H9 (cell line): ENCODE measurements at regions not wholly inside any gene's neighbourhood (a gene's known extent, or its start where the extent isn't known, plus 50 kb on each side); places are given as distances from the start of the nearest gene placed in this dataset.

ENCODE experiments used
- DNase-seq: peaks from one replicate; pipeline ENCODE4 v3.0.0-alpha.2; 2017
- H2AFZ ChIP-seq: one replicate; pipeline ENCODE4 v1.6.1; 2013; ENCODE audit warnings: mild to moderate bottlenecking, low read length, control low read depth, moderate library complexity
- H2AK5ac ChIP-seq: 2 replicates; pipeline ENCODE4 v1.6.1; 2013; ENCODE audit warnings: low read length, control low read depth, mixed read lengths; ENCODE audit not compliant: insufficient read length
- H2BK120ac ChIP-seq: one replicate; pipeline ENCODE4 v1.6.1; 2013; ENCODE audit warnings: low read depth, mild to moderate bottlenecking, low read length, control low read depth, inconsistent platforms; ENCODE audit not compliant: poor library complexity, severe bottlenecking
- H2BK12ac ChIP-seq: 2 replicates; pipeline ENCODE4 v1.6.1; 2013; ENCODE audit warnings: low read length, control low read depth, mixed read lengths, low read depth; ENCODE audit not compliant: insufficient read length
- H2BK15ac ChIP-seq: 2 replicates; pipeline ENCODE4 v1.6.1; 2013; ENCODE audit warnings: low read depth, low read length, control low read depth
- H2BK20ac ChIP-seq: one replicate; pipeline ENCODE4 v1.6.1; 2013; ENCODE audit warnings: low read depth, mild to moderate bottlenecking, low read length, control low read depth, inconsistent platforms; ENCODE audit not compliant: poor library complexity, severe bottlenecking
- H2BK5ac ChIP-seq: 2 replicates; pipeline ENCODE4 v1.6.1; 2013; ENCODE audit warnings: low read length, control low read depth, mixed read lengths; ENCODE audit not compliant: insufficient read length
- H3K14ac ChIP-seq: 2 replicates; pipeline ENCODE4 v1.6.1; 2013; ENCODE audit warnings: low read length, control low read depth; ENCODE audit not compliant: insufficient read depth
- H3K18ac ChIP-seq: 2 replicates; pipeline ENCODE4 v1.6.1; 2013; ENCODE audit warnings: low read depth, mild to moderate bottlenecking, mixed read lengths, low read length, control low read depth; ENCODE audit not compliant: insufficient read length
- H3K23ac ChIP-seq: 2 replicates; pipeline ENCODE4 v1.6.1; 2013; ENCODE audit warnings: low read length, control low read depth, mixed read lengths, low read depth; ENCODE audit not compliant: insufficient read length
- H3K23me2 ChIP-seq: 2 replicates; pipeline ENCODE4 v1.6.1; 2013; ENCODE audit warnings: low read depth, mild to moderate bottlenecking, mixed read lengths, low read length, control low read depth; ENCODE audit not compliant: insufficient read length, poor library complexity, severe bottlenecking
- H3K27ac ChIP-seq: 2 replicates; pipeline ENCODE4 v1.5.1; 2013; ENCODE audit warnings: low read length, control low read depth, mixed read lengths, low read depth; ENCODE audit not compliant: insufficient read length
- H3K27me3 ChIP-seq: 2 replicates; pipeline ENCODE4 v1.6.1; 2013; ENCODE audit warnings: low read length, control low read depth, inconsistent platforms; ENCODE audit not compliant: insufficient read depth
- H3K4ac ChIP-seq: 2 replicates; pipeline ENCODE4 v1.6.1; 2013; ENCODE audit warnings: low read depth, mild to moderate bottlenecking, control low read depth, inconsistent platforms, low read length, moderate library complexity
- H3K4me1 ChIP-seq: 2 replicates; pipeline ENCODE4 v1.6.1; 2013; ENCODE audit warnings: low read length, control low read depth, inconsistent platforms; ENCODE audit not compliant: insufficient read depth
- H3K4me2 ChIP-seq: 2 replicates; pipeline ENCODE4 v1.6.1; 2013; ENCODE audit warnings: low read length, control low read depth, mixed read lengths; ENCODE audit not compliant: insufficient read length, insufficient read depth
- H3K56ac ChIP-seq: 2 replicates; pipeline ENCODE4 v1.6.1; 2013; ENCODE audit warnings: low read depth, mild to moderate bottlenecking, mixed read lengths, low read length, control low read depth; ENCODE audit not compliant: insufficient read length
- H3K79me1 ChIP-seq: 2 replicates; pipeline ENCODE4 v1.6.1; 2013; ENCODE audit warnings: low read depth, mild to moderate bottlenecking, moderate library complexity, low read length, control low read depth, inconsistent platforms; ENCODE audit not compliant: insufficient read depth, poor library complexity, severe bottlenecking
- H3K79me2 ChIP-seq: 2 replicates; pipeline ENCODE4 v1.6.1; 2013; ENCODE audit warnings: low read length, control low read depth, inconsistent platforms; ENCODE audit not compliant: insufficient read depth
- H3K9ac ChIP-seq: 2 replicates; pipeline ENCODE4 v1.6.1; 2013; ENCODE audit warnings: low read length, control low read depth, mixed read lengths; ENCODE audit not compliant: insufficient read length; ENCODE audit errors: extremely low read depth
- H3K9me3 ChIP-seq: one replicate; pipeline ENCODE4 v1.6.1; 2013; ENCODE audit warnings: low read depth, low read length, inconsistent platforms; ENCODE audit not compliant: control insufficient read depth
- H3T11ph ChIP-seq: one replicate; pipeline ENCODE4 v1.6.1; 2013; ENCODE audit warnings: mild to moderate bottlenecking, low read length, control low read depth, inconsistent platforms
- H4K20me1 ChIP-seq: one replicate; pipeline ENCODE4 v1.6.1; 2013; ENCODE audit not compliant: control insufficient read depth, insufficient read length, insufficient read depth
- H4K5ac ChIP-seq: 2 replicates; pipeline ENCODE4 v1.6.1; 2013; ENCODE audit warnings: low read depth, mild to moderate bottlenecking, mixed read lengths, low read length, control low read depth; ENCODE audit not compliant: insufficient read length
- H4K8ac ChIP-seq: replicated peaks from 2 replicates; pipeline ENCODE4 v1.6.1; 2013; ENCODE audit warnings: low read length, control low read depth, mixed read lengths, low read depth; ENCODE audit not compliant: insufficient read length
- H4K91ac ChIP-seq: 2 replicates; pipeline ENCODE4 v1.6.1; 2013; ENCODE audit warnings: low read depth, mild to moderate bottlenecking, moderate library complexity, mixed read lengths, low read length, control low read depth; ENCODE audit not compliant: insufficient read length
- H3K27ac Mint-ChIP-seq, 3 experiments: 2 replicates in 2 of 3; 3 replicates in 1 of 3; pipeline ENCODE4 v1.8.0; 2020 to 2021; ENCODE audit warnings: mixed read lengths in 3 of 3, mild to moderate bottlenecking in 1 of 3, moderate library complexity in 1 of 3
- H3K27me3 Mint-ChIP-seq: 2 replicates; pipeline ENCODE4 v1.8.0; 2021; ENCODE audit warnings: low read depth, mild to moderate bottlenecking, moderate library complexity, mixed read lengths
- H3K36me3 Mint-ChIP-seq, 3 experiments: 2 replicates in 2 of 3; 3 replicates in 1 of 3; pipeline ENCODE4 v1.8.0; 2020 to 2021; ENCODE audit warnings: low read depth in 3 of 3, mixed read lengths in 3 of 3; ENCODE audit not compliant: insufficient read depth in 1 of 3
- H3K4me1 Mint-ChIP-seq, 2 experiments: 2 replicates each; pipeline ENCODE4 v1.8.0; 2020; ENCODE audit warnings: mixed read lengths in 2 of 2
- H3K4me3 Mint-ChIP-seq, 2 experiments: 2 replicates in 1 of 2; 3 replicates in 1 of 2; pipeline ENCODE4 v1.8.0; 2020 to 2021; ENCODE audit warnings: mild to moderate bottlenecking in 2 of 2, mixed read lengths in 2 of 2, moderate library complexity in 1 of 2
- H3K9me3 Mint-ChIP-seq, 2 experiments: 2 replicates in 1 of 2; 3 replicates in 1 of 2; pipeline ENCODE4 v1.8.0; 2020; ENCODE audit warnings: mild to moderate bottlenecking in 2 of 2, mixed read lengths in 2 of 2, moderate library complexity in 1 of 2
- CTCF ChIP-seq: fragments of 200-600 bp; sonication (generic); conservative IDR thresholded peaks from 3 replicates; pipeline ENCODE4 v1.8.0; 2021; ENCODE audit warnings: antibody characterized with exemption, mild to moderate bottlenecking
- WGBS: extraction: QIAGEN DNeasy Blood & Tissue Kit; methylation state at CpG from one replicate; pipeline ENCODE4 v1.1.7; 2013; ENCODE audit warnings: missing lambda C conversion rate, low lambda C conversion rate, mixed read lengths; ENCODE audit not compliant: insufficient read length; ENCODE audit errors: extremely low coverage; 5-methylcytosine and 5-hydroxymethylcytosine counted together

- no peak for DNase-seq
- no peaks in the 10 kb centered on the region; the same call in 1 of the 2 replicates for H3K4me1 ChIP-seq
- no peak overlapping the region for H3K9ac ChIP-seq
- no peak overlapping the region for H3K4ac ChIP-seq
- Mint-ChIP-seq H3K36me3 (0 out of 7 replicates have a peak, but pooled peaks cover 0 to 4% (median 0%) of the 10 kb centered on the region in 3 experiments), H3K9me3 (peaks cover 0 to 3% of the 10 kb centered on the region in 2 experiments; a peak in 4 of 5 replicates), H3K27ac (no peak overlapping the region), H3K4me3 (no peak overlapping the region), H3K4me1 (peaks cover 11 to 14% of the 10 kb centered on the region in 2 experiments), H3K27me3 (no peaks in the 10 kb centered on the region)
- H3K18ac ChIP-seq = no peak overlapping the region
- no peak overlapping the region for H2AK5ac ChIP-seq
- no peak overlapping the region for H3K27ac ChIP-seq
- H3K79me1 ChIP-seq = no peaks in the 10 kb centered on the region
- H4K91ac ChIP-seq = no peak overlapping the region
- no peak overlapping the region for H3K56ac ChIP-seq
- H3K79me2 ChIP-seq = no peaks in the 10 kb centered on the region
- H4K20me1 ChIP-seq = no peaks in the 10 kb centered on the region
- no peak overlapping the region for H3K23ac ChIP-seq
- no peak for TF ChIP-seq CTCF
- H2BK20ac ChIP-seq = no peak overlapping the region
- no CpG with 5 or more reads among the region's 2 CpGs for WGBS
- H2AFZ ChIP-seq = no peak overlapping the region
- no peak overlapping the region for H3T11ph ChIP-seq
- no peak overlapping the region for H3K4me2 ChIP-seq
- H2BK15ac ChIP-seq = no peak overlapping the region
- no peaks in the 10 kb centered on the region for H3K23me2 ChIP-seq
- no peak overlapping the region for H2BK5ac ChIP-seq
- H4K5ac ChIP-seq = no peak overlapping the region
- no peak overlapping the region for H2BK120ac ChIP-seq
- no peak overlapping the region for H4K8ac ChIP-seq
- H3K14ac ChIP-seq = no peak overlapping the region
- H2BK12ac ChIP-seq = no peak overlapping the region
- H3K9me3 ChIP-seq = no peaks in the 10 kb centered on the region
- no peaks in the 10 kb centered on the region for H3K27me3 ChIP-seq
Measured at GRCh38 chr12:20314328-20314727, 54.0 kb upstream of the PDE3A start.
